ENCODE measurements at regions not wholly inside any gene's neighbourhood (a gene's known extent, or its start where the extent isn't known, plus 50 kb on each side); places are given as distances from the start of the nearest gene placed in this dataset.
A peak's percentile ranks its signal among the peaks of the same experiment; 100 is the strongest.

DNA sequence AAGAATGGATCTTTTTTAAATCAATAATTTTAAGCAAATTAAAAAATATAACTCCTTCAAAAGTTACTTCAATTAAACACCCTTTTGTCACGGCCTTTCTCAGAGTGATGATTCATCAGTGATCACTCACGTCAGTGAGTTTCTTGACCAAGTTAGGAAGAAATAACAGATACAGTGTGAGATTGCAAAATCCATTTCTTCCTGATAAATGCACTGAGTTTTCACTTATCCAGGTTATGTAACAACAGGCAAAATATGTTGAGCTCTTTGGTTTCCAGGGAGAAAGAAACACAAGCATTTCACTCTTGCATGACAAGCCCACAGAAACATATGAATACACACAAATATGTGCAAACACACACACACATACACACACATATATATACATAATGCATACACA, 195.9 kb upstream of the CYRIA start:
- DNase-seq (ENCODE audit: low read depth): peak; percentile 2
- TF ChIP-seq, protein P1, sequence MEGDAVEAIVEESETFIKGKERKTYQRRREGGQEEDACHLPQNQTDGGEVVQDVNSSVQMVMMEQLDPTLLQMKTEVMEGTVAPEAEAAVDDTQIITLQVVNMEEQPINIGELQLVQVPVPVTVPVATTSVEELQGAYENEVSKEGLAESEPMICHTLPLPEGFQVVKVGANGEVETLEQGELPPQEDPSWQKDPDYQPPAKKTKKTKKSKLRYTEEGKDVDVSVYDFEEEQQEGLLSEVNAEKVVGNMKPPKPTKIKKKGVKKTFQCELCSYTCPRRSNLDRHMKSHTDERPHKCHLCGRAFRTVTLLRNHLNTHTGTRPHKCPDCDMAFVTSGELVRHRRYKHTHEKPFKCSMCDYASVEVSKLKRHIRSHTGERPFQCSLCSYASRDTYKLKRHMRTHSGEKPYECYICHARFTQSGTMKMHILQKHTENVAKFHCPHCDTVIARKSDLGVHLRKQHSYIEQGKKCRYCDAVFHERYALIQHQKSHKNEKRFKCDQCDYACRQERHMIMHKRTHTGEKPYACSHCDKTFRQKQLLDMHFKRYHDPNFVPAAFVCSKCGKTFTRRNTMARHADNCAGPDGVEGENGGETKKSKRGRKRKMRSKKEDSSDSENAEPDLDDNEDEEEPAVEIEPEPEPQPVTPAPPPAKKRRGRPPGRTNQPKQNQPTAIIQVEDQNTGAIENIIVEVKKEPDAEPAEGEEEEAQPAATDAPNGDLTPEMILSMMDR (conservative IDR thresholded peaks at IDR 0.05; ENCODE audit: control insufficient read depth, insufficient read depth, low read depth, low read length): no peak
- no peak overlapping the region for H3K4me3 ChIP-seq (ENCODE audit: control insufficient read depth, low read depth, low read length)

- H3K4me3 ChIP-seq (ENCODE audit: control insufficient read depth, low read depth, low read length): no peak overlapping the region
- no peak for DNase-seq (ENCODE audit: low read depth)
- TF ChIP-seq, protein P1 (conservative IDR thresholded peaks at IDR 0.05; ENCODE audit: control insufficient read depth, insufficient read depth, low read depth, low read length): no peak
Measured at GRCh38 chr2:16861111-16861510, 195.5 kb upstream of the CYRIA start.

- H3K4me3 ChIP-seq (ENCODE audit: control insufficient read depth, low read depth, low read length): no peak overlapping the region
- no peak for DNase-seq (ENCODE audit: low read depth)
- TF ChIP-seq, protein P1 (conservative IDR thresholded peaks at IDR 0.05; ENCODE audit: control insufficient read depth, insufficient read depth, low read depth, low read length): no peak
Measured at GRCh38 chr2:16860627-16861026, 195.0 kb upstream of the CYRIA start.

GRCh38 chr2:16855183-16855582, 189.5 kb upstream of the CYRIA start:
- H3K4me3 ChIP-seq (ENCODE audit: control insufficient read depth, low read depth, low read length): no peak overlapping the region
- no peak for DNase-seq (ENCODE audit: low read depth)
- TF ChIP-seq, protein P1 (conservative IDR thresholded peaks at IDR 0.05; ENCODE audit: control insufficient read depth, insufficient read depth, low read depth, low read length): no peak

- H3K4me3 ChIP-seq (ENCODE audit: control insufficient read depth, low read depth, low read length): no peak overlapping the region
- DNase-seq (ENCODE audit: low read depth): no peak
- TF ChIP-seq, protein P1 (conservative IDR thresholded peaks at IDR 0.05; ENCODE audit: control insufficient read depth, insufficient read depth, low read depth, low read length): no peak
Measured at GRCh38 chr2:16853088-16853487, 187.5 kb upstream of the CYRIA start.

- TF ChIP-seq, protein P1 (conservative IDR thresholded peaks at IDR 0.05; ENCODE audit: control insufficient read depth, insufficient read depth, low read depth, low read length): no peak
- DNase-seq (ENCODE audit: low read depth): no peak
- no peak overlapping the region for H3K4me3 ChIP-seq (ENCODE audit: control insufficient read depth, low read depth, low read length)
Measured at GRCh38 chr2:16852651-16853050, 187.0 kb upstream of the CYRIA start.

GRCh38 chr2:16851126-16851525, 185.5 kb upstream of the CYRIA start:
- TF ChIP-seq, protein P1 (conservative IDR thresholded peaks at IDR 0.05; ENCODE audit: control insufficient read depth, insufficient read depth, low read depth, low read length): no peak
- no peak overlapping the region for H3K4me3 ChIP-seq (ENCODE audit: control insufficient read depth, low read depth, low read length)
- no peak for DNase-seq (ENCODE audit: low read depth)
